HG02623 (cell line): ENCODE measurements at regions not wholly inside any gene's neighbourhood (a gene's known extent, or its start where the extent isn't known, plus 50 kb on each side); places are given as distances from the start of the nearest gene placed in this dataset.

Experiments used
- ATAC-seq: cut with Tn5 transposase; IDR thresholded peaks from one replicate; pipeline ENCODE4 v1.9.1; 2021; ENCODE audit warnings: moderate library complexity; ENCODE audit not compliant: unreplicated experiment

DNA sequence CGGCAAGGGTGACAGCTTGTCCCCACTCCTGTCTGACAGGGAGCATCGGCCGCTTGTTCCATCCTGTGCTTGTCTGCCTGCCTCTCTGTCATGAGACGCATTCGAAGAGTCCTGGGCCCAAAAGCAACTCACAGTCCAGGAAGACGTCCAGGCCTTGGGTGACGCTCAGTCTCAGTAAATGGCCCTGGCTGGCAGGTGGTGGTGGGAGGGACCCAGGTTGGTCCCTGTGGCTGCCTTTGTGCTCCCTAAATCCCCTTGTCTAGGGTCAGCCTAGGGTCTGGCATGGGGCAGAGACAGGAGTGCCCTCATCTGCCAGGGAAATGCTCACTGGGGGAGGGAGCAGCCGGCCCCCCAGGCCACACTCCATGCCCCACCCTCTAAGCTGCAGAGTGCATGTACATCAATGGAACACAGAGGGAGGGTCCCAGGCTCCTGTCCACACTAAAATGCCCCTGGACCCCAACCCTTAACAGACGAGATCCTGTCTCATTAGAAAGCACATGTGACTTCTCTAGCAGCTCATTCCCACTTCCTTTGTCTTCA lies 295.2 kb upstream of the ZNF32 start:
- ATAC-seq, result no peak

DNA sequence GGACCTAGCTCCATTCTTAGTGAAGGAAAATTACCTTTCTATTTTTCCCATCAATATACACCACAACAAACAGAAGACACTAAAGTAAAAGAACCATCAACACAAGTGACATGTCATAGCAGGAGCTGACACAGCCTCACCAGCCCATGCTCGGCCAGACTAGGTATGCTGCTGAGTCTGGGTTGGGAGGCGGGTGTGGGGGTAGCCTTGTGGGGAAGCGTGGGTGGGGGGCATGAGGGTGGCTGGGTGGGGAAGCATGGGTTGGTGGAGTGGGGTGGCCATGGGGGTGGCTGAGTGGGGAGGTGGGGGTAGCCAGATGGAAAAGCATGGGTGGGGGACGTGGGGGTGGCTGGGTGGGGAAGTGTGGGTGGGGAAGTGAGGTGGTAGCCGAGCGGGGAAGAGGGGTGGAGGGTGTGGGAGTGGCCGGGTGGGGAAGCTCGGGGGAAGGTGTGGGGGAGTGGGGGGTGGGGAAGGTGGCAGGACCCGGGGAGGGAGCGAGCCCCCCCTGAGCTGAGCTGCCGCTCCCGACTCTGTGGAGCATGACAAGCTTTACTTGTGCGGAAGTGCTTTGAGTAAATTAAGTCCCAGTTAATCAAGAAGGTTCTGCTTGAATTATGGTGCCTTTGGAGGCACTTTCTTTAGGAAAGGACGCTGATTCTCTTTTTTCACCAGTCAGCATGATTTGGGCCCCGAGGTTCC lies 294.6 kb upstream of the ZNF32 start:
- ATAC-seq, result no peak

DNA sequence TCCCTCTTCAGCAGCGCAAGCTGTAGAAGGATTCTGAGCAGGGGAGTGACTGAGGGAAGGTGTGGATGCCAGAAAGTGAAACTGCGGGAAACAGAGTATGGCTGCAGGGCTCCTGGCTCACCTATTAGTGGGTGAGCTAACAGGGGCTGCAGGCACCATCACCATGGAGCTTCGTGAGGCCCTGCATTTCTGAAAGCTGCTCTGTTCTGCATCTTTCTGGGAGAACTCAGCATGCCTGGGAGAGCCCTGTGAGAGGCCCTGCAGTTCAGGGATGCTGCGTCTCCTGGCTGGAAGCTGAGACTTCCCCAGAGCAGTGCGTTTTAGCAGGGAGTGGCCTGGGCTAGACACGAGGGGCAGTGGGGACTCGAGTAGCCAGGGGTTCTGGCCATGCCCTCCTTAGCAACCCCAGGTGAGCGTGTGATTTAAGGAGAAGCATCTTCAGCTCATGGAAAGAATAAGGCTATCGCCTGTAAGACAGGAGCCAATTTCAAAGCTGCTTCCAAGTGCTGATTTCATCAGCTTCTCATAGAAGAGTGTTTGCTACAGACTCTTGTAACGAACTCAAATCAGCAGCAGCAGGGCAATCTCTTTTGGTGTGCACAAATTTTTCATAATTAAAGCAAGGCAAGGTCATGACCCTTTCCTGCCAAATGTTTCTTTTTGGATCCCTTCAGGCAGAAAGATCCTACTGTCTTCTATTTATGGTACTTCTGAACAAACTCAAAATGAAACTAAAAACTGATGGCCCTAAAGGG lies 293.6 kb upstream of the ZNF32 start:
- ATAC-seq, result no peak

DNA sequence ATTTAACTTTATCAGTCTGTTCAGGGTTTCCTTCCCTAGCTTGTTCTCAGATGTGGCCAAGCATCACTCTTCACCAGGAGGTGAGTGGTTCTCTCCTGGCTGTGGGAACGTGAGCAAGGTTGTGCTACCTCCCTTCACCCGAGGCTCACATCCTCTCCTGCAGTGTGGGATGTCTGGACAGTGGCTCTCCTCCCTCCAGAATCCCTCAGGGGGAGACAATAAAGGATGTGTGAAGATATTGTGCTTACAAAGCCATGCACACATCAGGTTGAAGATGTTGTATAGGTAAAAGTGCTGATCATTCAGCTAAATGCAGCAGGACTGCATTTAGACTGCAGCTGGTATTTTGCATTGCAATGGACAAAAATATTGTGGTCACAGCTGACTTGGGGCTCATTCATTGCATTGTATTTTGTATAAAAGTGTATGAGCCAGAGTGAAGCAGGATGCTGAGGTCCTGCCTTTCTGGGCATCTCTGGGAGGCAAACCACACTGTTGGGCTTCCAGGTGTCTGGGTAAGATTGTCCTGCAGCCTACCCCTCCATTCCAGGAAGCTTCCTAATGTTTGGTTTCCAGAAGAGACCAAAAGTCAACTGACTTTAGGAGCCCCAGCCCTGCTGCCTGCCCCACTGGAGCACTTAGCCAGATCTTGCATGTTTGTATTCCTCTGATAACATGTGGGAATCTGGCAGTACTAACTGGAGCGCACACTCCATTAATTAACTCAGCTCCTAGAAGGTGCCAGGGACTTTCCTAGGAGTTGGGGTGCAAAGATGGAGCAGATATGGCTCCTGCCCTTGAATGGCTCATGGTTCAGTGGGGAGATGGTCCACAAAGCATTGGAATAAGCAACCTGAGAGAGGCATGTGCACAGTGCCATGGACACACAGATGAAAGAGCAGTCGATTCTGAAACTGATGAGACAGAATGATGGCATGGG lies 292.5 kb upstream of the ZNF32 start:
- ATAC-seq, result no peak

DNA sequence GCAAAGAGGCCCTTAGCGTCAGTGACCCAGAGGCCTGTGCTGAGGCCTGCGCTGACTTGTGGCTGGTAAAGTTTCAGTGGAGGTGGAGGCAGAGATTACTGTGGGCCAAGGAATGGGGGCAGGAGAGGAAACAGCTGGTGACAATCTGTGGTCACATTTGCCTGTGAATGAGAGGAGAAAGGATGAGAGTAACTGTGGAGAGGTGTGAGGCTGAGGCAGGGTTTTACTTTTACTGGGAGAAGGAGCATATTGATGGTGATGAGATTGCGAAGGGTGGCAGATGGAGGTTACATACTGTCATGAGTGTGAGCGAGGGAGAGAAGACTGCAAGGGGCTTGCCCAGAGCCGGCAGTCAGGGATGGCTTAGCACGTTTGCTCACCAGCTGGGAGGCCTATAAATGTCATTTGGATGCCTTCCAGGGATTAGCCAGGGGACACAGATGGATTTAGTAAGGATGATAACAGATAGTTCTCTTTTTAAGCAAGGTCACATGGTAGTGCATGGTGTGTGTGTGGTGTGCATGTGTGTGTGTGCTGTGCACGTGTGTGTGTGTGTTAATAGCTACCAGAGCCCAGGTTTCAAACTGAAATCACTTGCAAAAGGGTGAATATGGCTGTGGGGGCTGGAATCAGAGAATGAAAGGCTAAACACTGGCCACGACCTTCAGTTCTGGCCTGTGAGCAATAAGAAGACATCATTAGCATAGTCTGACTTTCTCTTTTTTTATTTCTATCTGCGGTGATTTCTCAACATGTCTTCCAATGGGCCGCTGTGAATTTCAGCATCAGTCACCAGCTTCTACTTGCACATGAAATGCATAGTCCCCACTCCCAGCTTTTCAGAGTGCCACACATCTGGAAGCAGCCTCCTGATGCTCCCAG lies 291.5 kb upstream of the ZNF32 start:
- ATAC-seq, result no peak

DNA sequence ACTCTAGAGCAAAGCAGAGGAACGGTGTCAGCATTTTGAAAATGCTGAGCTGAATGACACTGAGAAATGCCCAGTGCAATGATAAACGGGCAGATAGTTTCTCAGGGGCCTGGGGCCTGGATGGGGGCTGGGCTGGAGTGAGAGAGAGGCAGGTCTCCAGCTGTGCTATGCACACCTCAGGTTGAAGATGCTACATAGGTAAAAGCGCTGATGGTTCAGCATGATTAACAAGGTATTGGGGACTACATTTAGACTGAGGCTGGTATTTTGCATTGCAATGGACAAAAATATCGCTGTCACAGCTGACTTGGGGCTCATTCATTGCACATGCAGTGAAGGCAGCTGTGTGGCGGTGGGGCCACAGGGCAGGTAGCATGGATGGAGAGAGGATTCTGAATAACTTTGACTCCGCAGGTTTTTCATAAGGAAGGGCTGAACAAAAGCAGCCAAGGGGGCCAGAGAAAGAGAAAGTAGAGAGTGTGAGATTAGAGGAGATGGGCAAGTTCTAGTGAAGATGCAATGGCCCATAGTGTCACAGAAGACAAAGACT lies 290.8 kb upstream of the ZNF32 start:
- no peak for ATAC-seq

DNA sequence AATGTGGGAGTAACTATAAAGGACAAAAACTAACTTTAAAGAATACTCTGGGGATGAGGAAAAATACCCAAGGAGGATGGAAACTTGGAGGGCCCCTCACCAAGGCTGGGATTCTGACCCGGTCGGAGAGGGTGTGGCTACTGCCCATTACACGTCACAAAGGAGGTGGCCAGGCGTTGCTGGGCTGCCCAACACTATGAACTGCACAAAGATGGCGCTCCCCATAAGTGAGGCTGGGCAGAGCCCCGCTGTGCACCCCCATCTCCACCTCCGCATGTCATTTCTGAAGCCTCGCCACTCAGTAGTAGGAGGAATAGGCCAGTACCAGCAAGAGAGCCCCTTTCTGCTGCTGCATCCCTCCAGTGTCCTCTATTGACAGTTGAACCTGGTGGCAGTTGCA lies 290.1 kb upstream of the ZNF32 start:
- no peak for ATAC-seq

DNA sequence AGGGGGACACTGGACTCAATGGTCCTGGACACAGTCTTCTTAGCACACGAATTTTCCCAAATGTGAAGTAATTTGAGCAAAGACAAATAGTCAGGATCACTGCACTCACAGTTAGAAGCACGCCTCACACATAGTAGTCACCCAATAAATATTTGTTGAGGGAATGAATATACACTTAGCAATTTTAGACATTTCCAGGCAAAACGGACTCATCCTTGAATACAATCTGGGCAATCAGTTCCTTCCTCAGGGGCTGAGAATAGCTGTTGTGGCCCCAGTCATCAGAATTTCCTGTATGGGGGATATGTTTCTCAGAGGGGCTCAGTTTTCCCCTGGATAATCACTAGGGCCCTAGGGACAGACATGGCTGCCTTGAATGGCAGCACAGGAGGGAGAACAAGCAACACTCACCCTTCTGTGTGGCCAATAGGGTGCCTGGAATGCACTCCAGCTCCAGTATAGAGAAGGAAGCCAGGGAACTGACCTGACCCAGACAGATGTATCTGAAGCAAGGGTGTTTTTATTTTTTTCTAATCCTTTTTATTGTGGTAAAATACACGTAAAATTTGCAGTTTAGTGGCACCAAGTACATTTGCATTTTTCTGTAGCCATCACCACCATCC lies 282.7 kb upstream of the ZNF32 start:
- no peak for ATAC-seq

DNA sequence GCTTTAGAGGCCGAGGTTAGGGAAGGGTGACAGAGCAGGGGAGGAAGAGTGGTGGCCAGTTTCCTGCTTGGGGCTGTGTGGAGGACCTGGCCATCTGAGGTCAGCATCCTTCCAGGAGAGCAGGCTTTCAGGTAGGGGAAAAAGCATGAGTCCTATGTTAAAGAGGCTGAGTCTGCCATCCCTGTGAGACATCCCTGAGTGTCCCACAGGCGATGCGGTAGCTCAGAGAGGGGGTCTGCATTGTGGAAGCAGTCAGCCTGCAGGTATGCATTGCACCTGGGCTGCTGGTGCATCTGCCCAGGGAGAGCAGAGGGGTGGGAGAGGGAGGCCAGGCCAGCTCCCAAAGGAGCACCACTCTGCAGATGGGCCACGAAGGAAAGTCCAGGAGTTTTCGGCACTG lies 282.1 kb upstream of the ZNF32 start:
- no peak for ATAC-seq

DNA sequence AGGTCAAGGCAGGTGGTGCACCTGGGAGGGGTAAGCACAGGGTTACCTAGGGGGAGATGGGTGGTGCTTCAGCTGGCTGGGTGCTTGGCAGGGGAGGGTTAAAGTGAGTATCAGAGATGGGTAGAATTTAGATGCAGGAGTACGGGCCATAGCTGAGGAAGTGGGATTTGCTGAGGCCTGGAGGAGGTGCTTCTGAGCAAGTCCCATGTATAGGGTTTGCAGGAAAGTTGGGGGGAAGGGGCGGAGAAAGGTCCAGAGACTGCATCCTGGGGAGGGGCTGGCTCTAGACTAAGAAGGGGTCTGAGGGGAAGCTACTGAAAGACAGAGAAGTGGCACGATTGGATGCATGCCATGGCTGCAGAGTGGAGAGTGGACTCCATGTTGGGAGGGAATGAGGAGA lies 281.6 kb upstream of the ZNF32 start:
- ATAC-seq, result no peak

DNA sequence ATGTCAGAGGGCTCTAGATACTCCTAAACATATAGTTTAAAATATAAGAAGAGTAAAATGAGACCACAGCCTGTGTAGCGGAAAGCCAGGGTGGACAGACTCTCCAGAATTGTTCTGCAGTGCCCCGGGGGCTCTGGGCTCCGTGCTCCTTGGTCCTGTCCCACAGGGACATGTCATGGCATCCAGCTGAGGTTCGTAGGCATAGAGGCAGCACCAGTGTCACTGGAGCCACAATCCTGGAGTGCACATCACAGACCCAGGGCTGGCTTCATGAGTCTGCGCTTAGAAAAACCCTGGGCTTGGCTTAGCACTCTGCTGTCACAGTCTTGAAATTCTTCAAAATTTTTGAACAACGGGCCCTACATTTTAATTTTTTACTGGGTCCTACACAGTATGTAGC lies 280.4 kb upstream of the ZNF32 start:
- no peak for ATAC-seq

DNA sequence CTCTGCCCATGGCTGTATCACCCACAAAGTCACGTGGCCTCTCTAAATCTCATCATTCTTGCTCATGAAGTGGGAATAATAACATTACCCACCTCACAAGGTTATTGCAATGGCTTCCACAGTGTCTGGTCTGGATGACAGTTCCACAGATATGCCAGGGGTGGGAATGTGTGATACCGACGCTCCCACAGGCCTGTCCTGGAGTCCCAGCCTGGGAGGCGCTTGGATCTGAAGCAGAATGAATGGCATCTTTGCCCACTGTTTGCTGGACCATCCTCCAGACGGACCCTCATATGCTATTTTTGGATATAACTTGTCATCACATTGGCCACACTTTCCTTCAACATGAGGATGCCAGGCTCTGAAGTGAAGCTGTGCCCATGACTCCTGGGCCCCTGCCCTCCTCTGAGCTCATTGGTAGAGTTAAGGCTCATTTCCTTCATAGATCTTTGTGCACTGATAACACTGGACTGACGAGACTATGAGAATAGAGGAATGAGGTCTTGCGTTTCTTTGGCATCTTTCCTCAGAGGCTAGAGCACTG lies 279.8 kb upstream of the ZNF32 start:
- no peak for ATAC-seq

DNA sequence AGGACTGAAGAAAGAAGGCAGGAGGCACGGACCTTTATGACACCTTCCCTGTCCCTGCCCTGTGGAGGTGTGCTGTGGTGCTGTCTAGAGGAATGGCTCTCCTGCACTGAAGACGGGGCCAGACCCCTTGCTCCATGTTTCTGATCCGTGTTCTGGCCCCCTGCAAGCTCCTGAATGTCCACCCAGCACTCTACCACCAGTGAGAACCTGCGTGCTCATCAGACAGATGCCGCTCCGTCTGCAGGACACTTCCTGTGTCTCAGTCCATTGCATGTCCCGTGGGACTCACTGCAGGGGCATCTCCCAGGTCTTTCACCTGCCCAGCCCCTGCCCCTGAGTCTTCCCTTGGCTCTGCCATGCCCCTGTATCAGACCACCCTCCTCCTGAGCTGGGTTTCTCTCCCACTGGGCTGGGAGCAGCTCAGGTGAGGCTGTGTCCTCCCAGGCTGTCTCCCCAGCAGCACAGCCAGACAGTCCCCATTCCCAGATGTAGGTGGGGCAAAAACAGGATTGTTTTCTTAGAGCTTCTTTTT lies 278.3 kb upstream of the ZNF32 start:
- no peak for ATAC-seq

DNA sequence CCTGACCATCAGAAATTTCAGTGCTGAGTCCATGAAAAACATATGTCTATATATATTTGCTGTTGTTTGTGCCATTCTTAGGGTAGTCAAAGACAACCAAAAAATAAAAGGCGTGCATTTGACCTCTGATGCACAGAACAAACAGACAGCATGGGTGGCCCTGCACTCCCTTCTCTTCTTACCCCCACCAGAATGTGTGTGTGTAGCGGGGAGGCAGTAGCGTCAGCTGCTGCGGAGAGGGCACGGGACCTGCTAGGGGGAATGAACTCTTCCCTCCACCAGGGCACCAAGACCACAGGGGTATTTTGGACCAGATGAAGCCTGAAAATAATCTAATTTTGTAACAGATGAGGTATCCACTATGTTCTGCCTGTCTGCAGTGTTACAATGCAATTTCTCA lies 277.7 kb upstream of the ZNF32 start:
- no peak for ATAC-seq

DNA sequence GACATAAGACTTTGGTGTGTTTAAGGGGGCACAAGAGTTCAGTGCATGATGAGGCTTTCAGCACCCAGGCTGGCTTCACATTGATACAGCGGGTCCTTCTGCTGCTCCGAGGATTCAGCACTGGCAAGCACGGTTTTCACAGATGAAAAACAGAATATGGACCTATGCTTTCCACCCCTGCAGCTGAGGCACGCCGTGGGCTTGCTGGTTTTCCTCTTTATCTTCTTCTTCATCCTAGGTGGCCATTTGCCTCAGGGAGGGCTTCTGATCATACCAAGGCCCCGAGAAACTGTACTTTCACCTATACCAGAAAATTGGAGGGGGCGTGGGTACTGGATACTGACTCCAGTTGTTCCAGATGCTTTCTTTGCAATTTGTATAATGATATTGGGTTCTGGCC lies 277.1 kb upstream of the ZNF32 start:
- ATAC-seq, result no peak

DNA sequence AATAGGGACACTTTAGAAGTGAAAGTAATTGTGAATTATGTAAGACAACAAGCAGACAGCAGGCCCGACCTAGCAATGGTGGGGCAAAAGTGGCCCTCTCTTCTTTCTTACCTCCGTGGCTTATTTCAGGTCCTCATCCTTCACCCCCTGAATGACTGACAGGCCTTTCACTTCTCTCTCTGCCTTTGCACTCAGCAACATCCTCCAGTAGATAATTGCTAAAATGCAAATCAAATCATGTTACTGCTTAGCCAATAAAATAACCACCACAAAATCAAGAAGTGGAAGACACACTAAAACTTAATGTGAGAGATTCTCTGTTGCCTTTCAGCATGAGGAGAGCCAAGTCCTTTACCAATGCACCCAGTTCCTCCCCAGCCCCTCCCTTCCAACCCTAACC lies 274.6 kb upstream of the ZNF32 start:
- ATAC-seq, result no peak

DNA sequence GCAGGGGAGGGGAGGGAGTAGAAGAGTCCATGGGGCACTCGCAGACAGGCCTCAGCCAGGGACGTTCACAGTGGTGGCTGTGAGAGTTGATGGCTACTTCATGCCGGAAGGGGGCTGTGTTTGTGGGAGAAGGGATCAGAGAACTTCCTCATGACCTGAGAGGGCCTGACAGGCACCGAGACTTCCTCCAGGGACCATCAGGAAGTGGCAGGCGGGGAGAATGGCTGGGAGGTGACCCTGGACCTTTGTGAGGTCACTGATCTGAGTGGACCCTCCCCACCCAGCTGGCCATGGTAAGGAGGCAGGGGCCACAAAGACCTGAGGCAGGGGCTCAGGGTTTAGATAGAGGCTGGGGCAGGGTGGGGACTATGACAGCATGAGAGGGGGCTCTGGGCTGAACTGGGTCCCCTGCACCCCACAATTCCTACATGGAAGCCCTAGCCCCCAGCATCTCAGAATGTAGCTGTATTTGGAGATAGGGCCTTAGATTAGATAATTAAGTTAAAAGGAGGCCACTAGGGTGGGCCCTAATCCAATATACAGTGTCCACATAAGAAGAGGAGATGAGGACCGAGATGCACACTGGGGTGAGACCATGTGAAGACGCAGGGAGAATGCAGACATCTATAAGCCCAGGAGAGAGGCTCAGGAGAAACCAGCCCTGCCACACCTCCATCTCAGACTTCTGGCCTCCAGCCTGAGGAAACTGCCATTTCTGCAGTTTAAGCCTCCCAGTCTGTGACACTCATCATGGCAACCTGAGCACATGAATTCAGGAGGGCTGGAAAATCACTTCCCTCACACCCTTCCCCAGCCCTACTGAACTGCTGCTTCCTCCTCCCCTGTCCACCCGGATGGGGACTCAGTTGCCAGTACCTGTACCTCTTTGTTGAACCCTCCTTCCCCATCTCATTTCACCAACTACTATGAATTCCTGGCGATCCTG lies 273.9 kb upstream of the ZNF32 start:
- no peak for ATAC-seq

DNA sequence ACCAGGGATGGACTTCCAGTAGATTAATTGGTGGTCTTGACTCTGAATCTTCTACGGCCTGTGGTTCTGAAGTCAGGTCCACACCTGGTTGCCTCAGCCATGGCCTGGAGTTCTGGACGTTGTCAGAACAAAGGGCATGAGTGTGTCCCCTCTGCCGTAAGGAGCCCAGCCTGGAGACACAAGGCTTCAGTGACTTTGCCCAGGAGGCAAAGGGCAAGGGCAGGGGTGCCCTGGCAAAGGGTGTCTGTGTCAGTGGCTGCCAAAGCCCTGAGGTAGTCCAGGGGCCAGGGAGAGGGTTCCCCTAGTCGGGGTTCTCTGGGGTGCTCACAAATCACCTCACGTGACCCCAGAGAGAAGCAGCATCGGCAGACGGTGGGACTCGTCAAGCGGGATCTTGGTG lies 273.2 kb upstream of the ZNF32 start:
- no peak for ATAC-seq
